ENCODE measurements at regions not wholly inside any gene's neighbourhood (a gene's known extent, or its start where the extent isn't known, plus 50 kb on each side); places are given as distances from the start of the nearest gene placed in this dataset.

- intact Hi-C loops (cut with micrococcal nuclease) (loop anchor here (5.0 kb wide), 1 partner anchor 369 kb away; no protein-coding TSS in a partner anchor), in situ Hi-C loops (cut with MboI) (no loop called here)
- Histone ChIP-seq H3K4me3 (no peak overlapping the region), H3K36me3 (ENCODE audit: control insufficient read depth, insufficient read depth, low read length) (no peaks in the 10 kb centered on the region), H3K9me1 (ENCODE audit: control insufficient read depth, insufficient read depth, low read length) (no peaks in the 10 kb centered on the region), H3K9me3 (replicated peaks; ENCODE audit: control insufficient read depth, insufficient read depth, low read depth, low read length) (no peaks in the 10 kb centered on the region), H3K27ac (ENCODE audit: extremely low read depth, low read depth, low read length) (no peak overlapping the region), H3K79me2 (ENCODE audit: control insufficient read depth, insufficient read depth, low read length) (no peaks in the 10 kb centered on the region), H4K20me1 (replicated peaks; ENCODE audit: control insufficient read depth, insufficient read depth, low read length) (no peaks in the 10 kb centered on the region), H3K4me2 (ENCODE audit: insufficient read depth, low read length) (no peak overlapping the region), H3K9ac (ENCODE audit: insufficient read depth in 1 of 2, low read depth in 2 of 2, low read length in 2 of 2) (no peak overlapping the region), H2AFZ (ENCODE audit: low read depth, low read length) (peak overlapping the region; percentile 13; the same call in 1 of the 2 replicates), H3K27me3 (ENCODE audit: control insufficient read depth in 2 of 2, insufficient read depth in 2 of 2, low read length in 2 of 2) (no peaks in the 10 kb centered on the region), H3K4me1 (replicated peaks in 1 of 2; ENCODE audit: control insufficient read depth in 2 of 2, insufficient read depth in 2 of 2, low read length in 2 of 2) (no peaks in the 10 kb centered on the region)
- TF ChIP-seq CBFA2T2 (conservative IDR thresholded peaks at IDR 0.05) (no peak), SFPQ (IDR thresholded peaks at IDR 0.05; ENCODE audit: low read depth, low read length) (no peak), WHSC1 (IDR thresholded peaks at IDR 0.05; ENCODE audit: low read length) (no peak), ETV5 (CRISPR knock-in tag; IDR thresholded peaks at IDR 0.05; ENCODE audit: low read depth) (no peak), E2F1 (CRISPR knock-in tag; IDR thresholded peaks at IDR 0.05) (no peak), KLF10 (CRISPR knock-in tag; IDR thresholded peaks at IDR 0.05) (no peak), CEBPG (CRISPR knock-in tag; IDR thresholded peaks at IDR 0.05) (no peak), CEBPG (tag; conservative IDR thresholded peaks at IDR 0.05 in 1 of 2, IDR thresholded peaks at IDR 0.05 in 1 of 2) (no peak)
- WGBS (ENCODE audit: insufficient coverage, low coverage, missing lambda C conversion rate) = 14% methylated on average over 2 of the region's 2 CpGs
- ATAC-seq (no peak), FAIRE-seq (no peak), DNase-seq (ENCODE audit: extremely low read depth in 1 of 4, low spot score in 3 of 4) (no peak)
- ChIA-PET POLR2A (no interaction called here), CTCF (ENCODE audit: low intra/inter-chr PET ratio) (no interaction called here)
- no TSS peak for BruUV-seq (replicated peaks)
Measured at GRCh38 chr3:5796541-5796940, 609.0 kb downstream of the EDEM1 start.
